Skeletal muscle cell (primary cell): ENCODE measurements at regions not wholly inside any gene's neighbourhood (a gene's known extent, or its start where the extent isn't known, plus 50 kb on each side); places are given as distances from the start of the nearest gene placed in this dataset.

Source experiments
- DNase-seq: peaks from one replicate; pipeline ENCODE4 v3.0.0-alpha.2; 2010; ENCODE audit warnings: low read depth
- H3K4me3 ChIP-seq: 2 replicates; pipeline ENCODE4 v1.5.1; 2011; ENCODE audit warnings: low read depth, mild to moderate bottlenecking, control low read depth, low read length, moderate library complexity

DNA sequence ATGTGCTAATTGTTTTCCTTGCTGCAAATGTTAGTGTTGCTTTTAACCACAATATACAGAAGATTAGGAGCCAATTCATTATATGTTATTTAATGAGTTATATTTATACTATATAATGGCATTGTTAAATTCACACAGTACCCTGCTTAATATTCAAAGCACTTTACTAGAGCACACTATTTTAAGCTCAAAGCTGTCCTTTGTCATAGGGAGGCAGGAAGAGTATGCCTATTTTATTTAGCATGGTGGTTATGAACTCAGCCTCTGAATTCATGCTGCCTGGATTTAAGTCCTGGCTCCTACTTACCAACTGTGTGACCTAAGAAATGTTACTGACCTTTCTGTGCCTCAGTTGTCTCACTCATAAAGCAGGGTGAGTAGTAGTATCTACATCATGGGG, 80.5 kb downstream of the FASTKD2 start:
- no peak for DNase-seq
- no peak overlapping the region for H3K4me3 ChIP-seq

DNA sequence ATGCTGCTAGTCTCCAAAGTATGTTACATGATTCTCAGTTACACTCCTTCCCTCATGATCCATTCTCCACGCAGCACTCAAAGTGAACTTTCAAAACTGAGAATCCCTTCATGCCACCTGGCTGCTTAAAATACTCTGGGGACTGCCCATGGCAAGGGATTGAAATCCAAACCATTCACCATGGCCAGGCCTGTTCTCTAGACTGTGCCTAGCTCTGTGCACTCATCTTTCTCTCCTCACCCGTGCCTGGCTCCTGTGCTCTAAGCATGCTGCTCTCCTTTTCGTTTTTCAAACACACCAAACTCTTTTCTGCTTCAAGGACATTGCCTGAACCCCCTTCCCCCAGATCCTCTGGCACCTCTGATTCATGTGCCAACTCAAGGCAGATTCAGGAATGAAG, 80.9 kb downstream of the FASTKD2 start:
- DNase-seq: no peak
- H3K4me3 ChIP-seq: no peak overlapping the region

DNA sequence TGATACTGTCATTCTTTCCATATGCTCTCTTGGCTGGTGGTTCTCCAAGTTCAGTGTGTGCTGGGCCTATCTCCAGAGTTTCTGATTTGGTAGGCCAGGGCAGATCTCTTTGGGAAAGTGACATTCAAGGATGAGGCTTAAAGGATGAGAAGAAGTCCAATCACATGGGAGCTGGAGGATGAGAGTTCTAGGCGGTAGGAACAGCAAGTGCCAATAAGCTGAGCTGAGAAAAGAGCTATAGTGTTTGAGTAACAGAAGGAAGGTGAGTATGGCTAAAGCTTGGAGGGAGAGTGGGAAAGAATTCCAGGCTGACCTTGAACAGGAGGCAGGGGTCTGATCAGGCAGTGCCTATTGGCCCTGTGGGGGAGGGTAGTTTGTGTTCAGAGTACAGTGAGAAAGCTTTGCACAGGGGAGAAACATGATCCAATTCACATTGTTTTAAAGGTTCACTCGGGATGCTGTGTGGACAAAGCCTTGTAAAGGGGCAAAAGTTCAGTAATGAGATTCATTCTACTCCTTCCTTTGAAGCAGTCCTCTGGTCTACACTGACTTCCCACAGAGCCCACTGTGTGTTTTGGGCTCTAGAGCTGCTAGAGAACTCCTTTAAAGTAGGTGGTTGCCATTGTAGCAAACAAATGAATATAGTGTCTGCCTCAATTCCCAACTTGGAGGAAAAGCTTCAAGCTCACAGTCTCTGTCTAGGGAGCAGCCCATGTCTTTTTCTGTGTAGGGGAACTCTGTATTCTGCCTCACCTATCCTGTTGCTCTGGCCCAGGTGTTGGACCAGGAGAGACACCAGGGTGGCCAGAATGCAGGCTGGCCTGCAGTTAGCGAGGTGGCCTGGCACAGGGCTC, 81.8 kb downstream of the FASTKD2 start:
- H3K4me3 ChIP-seq: no peak overlapping the region
- DNase-seq: no peak

DNA sequence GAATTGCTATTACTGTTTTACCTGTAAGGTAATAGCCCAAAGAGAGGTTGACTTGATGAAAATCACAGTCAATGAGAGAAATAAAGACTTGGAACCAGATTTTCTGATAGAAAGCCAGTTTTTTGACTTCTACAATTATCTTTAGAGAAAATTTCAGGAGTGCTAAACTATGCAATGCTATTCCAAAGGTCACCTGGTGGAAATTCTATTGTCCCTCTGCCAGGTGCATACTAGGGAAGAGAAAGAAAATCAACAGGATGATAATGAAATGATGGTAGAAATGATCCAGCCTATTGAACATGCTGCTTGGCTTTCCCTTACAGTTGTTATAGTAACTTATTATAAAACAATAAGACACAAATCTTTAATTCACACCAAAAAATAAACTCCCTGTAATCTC, 85.0 kb downstream of the FASTKD2 start:
- H3K4me3 ChIP-seq: no peak overlapping the region
- DNase-seq: no peak

DNA sequence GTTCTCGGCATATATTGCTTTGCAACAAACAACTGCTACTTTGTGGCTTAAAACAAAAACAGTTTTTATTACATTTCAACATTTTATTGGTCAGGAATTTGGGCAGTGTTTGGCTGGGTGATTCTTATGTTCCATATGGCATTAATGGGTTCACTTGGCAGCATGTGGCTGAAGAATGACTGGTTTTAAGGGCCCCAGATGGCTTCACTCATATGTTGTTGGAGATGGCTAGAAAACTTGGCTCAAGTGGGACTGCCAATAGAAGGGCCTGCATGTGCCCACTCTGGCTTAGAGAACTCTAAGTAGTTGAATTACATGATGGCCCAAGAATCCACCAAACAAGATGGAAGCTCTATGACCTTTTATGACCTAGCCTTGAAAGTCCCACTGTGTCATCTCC, 86.1 kb downstream of the FASTKD2 start:
- H3K4me3 ChIP-seq: no peak overlapping the region
- no peak for DNase-seq

DNA sequence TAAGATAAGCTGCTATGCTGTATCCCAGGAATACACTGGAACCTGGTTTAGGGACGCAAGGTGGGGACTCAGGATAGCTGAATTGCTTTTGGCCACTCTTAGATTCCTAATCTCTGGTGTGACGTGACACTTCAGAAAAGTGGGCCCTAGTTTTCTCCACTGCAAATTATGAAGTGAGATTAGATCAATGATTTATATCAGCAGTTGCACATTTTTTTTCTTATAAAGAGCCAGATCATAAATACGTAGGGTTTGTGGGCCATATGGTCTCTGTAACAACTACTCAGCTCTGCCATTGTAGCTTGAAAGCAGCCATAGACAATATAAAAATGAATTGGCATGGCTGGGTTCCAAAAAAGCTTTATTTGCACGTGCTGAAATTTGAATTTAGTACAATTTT, 85.4 kb upstream of the CPO start:
- no peak overlapping the region for H3K4me3 ChIP-seq
- DNase-seq: no peak

DNA sequence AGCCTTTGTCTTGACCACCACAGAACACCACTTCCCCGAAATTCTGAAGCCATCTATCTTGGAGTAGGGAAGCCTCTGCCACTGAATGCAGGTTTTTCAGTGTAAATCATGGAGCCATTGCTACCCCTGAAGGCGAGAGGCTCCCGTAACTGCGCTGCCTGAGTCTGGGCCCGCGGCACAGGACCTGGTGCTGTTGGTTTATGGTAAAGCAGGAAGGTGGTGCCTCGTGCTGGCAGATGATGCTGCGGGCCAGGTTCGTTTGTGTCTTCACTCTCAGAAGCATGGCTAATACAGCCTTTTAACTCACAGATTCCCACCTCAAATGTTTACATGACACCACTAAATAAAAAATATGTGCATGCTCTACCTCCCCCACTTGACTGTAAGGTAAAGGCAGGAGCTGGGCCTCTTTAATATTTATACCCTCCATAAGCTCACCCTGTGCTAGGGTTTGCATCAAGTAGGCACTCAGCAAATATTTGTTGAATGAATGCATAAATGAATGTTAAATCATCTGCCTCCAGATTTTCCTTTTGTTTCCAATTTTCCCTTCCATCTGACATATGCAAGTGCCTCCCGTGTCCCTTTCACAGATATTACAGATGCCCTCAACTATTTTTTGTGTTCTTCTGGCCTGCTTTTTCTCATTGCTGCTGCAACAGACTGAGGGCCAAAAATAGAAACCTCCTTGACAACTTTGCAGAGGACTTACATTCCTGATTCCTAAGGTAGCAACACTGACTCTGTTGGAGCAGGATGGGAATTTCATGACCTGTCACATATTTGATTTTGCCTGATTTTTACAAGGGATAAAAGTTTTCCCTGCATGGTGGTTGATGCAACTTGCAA, 83.5 kb upstream of the CPO start:
- no peak for DNase-seq
- no peak overlapping the region for H3K4me3 ChIP-seq

DNA sequence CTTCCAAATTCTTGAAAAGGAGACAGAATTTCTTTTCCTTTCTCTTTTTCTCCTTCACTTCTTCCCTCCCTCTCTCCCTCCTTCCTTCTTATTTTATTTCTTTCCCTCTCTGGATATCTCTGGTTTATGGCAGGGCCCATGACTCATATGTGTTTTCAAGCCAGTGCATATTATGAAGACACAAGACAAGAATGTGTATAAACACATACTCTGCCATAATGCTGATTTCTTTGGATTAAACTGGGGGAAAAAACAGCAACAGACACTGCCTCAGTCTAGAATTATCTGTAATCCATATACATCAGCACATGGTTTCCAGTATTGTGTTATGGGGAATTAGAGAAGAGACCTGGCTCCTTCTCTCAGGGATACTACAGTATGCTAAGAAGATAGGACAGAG, 82.8 kb upstream of the CPO start:
- H3K4me3 ChIP-seq: no peak overlapping the region
- peak; percentile 19 for DNase-seq

DNA sequence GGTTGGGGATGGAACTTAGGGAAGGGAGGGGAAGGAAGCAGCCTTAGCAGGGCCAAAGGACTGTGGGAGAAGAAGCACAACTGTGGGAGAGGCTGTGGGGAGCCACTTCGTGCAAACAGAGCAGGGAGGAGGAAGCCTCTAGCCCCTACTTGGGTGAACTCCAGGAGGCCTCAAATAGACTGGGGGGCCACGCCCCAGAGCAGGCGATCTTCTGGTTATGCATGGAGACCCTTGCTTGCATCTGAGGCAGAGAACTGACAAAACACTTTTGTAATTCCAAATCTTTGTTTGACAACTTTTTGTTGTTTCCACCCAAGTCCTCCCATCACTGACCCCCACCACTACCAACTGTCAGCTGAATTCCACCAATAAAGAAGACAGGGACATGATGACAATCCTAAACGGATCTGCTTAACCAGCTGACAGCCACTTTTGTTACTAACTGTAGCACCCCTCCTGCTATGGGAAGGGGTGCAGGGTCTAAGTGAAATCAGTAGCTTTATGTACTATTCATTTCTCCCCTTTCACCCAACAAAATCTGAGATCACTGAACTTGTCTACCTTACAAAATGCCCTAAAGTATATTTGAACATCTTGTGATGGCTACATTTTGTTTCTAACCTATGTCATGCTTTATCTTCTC, 80.5 kb upstream of the CPO start:
- no peak for DNase-seq
- no peak overlapping the region for H3K4me3 ChIP-seq

DNA sequence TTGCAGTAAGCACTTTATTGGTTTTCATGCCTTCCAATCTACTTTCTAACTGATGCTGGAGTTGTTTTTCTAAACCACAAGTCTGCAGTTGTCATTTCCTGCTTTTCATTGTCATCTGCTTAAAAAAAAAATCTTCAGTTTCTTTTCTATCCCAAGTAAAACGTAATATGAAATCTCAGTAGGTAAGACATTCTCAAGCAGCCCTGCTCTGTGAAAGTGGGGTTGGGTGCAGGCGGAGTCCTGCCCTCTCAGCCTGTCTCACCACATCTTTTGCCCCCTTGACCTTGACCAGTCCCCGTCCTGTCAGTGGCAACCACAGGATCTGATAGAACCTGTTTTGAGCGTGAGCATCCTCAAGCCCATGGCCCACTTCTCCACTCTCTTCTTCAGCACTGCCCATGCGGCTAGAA, 80.0 kb upstream of the CPO start:
- no peak overlapping the region for H3K4me3 ChIP-seq
- no peak for DNase-seq

DNA sequence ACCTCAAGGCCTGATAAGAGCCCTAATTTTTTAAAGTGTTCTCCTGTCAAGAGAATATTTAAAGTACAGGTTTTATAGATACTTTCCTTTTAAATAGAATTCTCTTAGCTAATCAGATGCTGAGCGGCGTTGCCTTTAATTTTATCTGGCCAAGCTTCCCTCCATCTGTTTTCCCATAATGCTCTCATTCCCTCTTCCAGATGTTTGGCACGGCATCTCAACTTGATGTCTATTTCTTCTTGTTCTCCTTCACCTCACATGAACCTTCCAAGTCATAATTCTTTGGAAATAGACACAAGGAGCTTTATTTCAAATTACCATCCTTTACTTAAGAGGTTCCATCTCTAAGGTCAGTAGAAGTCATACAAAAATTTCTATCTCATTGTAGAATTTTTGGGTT, 76.1 kb upstream of the CPO start:
- no peak overlapping the region for H3K4me3 ChIP-seq
- DNase-seq: no peak

DNA sequence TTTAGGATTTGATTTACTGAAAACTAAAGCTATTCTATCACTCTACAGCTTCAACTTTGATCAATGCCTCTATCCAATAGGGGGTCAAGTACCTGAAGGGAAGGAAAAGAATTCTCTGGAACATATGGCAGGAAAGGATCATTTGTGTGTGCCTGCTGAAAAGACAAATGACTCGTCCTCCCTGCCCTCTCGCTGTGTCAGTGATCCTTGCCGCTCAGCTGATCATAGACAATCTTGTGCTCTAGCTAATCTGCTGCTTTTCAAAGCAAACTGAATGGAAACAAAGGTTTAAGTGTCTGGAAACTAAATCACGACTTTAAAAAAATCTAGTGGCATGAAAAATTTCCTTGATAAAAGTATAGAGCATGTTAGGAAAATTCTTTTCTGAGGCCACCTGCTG, 75.6 kb upstream of the CPO start:
- DNase-seq: no peak
- H3K4me3 ChIP-seq: no peak overlapping the region

DNA sequence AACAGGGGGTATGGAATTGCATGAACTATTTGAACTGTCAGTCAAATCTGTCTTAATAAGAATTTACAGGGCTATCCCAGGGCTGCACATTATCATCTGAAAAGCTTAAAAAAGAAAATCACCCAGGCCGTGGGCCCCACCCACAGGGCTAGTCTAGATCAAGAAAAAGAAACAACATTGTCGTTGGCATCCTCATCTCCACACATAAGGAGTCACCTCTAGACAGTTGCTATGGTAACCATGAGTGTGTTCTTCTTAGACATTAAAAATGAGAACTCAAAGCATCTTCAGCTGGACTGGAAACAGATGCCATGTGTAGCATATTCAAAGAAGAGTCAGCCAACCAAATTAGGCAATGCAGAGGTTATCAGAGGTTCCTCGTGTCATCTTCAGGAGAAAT, 72.3 kb upstream of the CPO start:
- no peak overlapping the region for H3K4me3 ChIP-seq
- no peak for DNase-seq

DNA sequence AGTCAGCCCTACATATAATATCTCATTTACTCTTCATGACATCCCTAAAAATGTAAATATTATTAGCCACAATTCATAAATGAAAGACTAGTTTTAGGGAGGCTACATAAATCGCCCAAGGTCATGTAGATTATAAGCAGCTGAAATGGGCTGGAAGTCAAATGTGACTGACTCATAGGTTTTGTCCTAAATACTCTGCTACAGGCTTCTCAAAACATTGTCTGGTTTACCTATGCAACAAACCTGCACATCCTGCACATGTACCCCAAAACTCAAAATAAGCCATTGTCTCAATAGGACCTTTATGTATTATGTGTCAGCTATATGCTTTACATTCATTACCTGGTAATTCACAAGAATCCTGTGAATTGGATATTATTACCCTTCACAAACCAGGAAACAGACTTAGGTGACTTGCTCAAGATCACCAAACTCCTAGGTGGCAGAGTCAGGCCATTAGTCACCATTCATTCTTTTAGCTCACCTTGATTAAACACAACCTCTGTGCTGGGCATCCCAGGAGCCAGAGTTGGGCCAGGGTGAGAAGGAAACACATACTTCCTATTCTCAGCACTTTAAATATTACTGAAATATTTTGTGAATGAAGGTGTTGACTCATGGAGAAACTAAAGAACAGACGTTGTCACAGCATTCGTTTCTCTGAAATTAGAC, 69.4 kb upstream of the CPO start:
- H3K4me3 ChIP-seq: no peak overlapping the region
- DNase-seq: no peak

DNA sequence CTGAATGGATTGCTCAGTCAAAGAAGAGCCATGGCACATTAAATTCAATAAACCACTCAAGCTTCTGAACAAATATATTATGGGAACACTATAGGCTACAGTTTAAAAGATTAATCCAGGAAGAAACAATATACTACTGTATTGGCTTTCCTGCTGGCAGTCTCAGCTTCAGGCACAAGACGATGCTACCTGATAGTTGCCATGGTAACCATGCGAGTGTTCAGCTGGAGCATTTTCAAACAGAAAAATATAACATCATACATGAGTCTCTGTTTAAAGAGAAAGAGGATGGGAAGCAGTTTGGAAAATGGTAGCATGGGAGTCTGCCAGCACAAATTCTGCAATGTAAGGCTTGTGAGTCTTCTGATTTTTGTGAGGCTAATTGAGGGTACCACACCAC, 65.9 kb upstream of the CPO start:
- H3K4me3 ChIP-seq: no peak overlapping the region
- no peak for DNase-seq

DNA sequence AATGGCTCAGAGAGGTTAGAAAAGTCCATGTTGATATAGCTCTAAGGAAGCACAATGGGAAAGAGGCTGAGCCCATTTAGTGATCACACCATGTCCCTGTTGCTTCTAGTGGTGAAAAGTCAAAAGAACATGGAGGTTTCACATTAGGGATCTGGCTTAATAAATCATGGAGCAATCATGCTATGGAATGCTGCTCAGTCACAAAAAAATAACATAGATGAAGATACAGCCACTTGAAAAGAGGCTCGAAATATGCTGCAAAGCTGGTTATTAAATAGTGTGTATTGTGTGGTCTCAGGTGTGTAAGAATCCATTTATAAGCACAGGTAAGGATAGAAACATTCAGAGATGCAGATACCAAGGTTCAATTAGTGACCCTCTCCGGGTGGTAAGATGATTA, 63.6 kb upstream of the CPO start:
- H3K4me3 ChIP-seq: no peak overlapping the region
- DNase-seq: no peak

DNA sequence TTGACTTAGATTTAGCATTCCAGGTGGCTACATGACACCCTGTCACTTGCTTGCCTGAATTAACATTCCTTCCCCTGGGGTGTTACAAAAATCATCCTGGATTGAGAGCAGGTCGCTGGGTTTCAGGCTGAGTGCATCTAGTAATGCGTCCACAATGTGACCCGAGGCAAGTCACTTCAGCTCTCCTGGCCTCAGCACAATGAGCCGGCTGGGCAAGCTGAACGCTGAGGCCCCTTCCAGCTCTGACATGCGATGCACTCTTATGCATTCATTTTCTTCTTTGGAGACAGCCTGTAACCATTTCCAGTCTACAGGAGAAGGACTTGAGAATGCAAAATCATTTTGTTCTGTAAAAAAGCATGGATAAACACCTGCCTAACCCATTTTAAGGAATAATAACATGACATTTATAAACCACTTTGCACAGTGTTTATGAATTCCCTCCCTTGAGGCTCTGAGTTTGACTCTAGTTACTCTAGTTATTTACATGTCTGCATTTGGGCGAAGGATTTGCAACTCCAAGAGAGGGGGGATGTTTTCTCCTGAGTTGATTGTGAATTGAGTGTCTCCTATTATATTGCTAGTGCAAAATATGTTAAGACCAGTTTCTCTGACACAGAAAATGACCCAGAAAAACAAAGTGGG, 63.0 kb upstream of the CPO start:
- no peak overlapping the region for H3K4me3 ChIP-seq
- no peak for DNase-seq

DNA sequence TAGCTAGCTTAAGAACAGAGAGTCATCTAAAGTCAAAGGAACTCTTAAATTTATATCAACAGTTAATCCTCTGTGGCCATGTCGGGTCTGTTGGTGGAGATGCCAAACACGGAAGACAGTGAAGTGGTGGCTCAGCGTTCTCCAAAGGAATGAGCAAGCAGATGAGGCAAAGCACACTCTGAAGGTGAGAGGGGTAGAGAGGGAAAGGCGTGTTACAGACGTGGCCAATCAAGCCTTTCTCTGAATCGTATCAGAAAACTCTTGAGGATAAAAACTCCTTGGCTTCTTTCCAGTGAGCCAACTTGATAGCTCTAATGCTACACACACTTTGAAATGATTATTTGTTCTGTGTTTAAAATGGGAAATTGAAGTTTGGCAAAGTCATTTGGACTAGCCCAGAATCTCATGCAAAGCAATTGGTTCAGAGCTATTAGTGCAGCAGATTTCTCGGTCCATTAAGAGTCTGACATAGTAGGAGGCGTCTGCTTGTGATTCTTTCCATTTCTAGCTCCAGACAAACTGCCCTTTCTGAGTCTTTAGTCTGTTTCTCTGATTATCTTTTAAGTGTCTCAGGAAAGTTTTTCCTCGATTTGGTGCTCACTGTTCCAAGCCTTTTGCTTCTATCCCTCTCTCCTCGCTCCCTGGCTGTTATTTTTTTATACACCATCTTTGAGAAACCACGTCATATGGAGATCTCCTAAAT, 57.5 kb upstream of the CPO start:
- H3K4me3 ChIP-seq: no peak overlapping the region
- no peak for DNase-seq

DNA sequence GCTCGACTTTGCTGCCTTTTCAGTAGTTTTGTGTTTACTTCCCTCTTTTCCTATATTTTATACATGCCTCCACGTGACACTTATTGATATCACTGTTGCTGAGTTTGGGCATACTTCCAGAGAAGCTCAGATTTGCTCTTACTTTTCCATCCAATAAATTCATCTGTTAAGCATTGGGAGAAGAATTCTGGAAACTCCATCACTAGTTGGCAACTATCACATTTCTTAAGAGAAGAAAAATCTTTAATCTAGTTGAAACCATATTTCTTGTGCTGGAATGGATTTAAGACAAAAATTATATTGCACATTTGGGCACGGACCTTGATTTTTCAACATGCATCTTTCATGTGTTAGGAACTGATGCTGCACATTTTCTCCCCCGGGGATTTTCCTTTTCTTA, 52.6 kb upstream of the CPO start:
- DNase-seq: no peak

More for the DNA sequence above, 52.6 kb upstream of the CPO start:
- no peak overlapping the region for H3K4me3 ChIP-seq
